ENCODE measurements at regions not wholly inside any gene's neighbourhood (a gene's known extent, or its start where the extent isn't known, plus 50 kb on each side); places are given as distances from the start of the nearest gene placed in this dataset.

DNA sequence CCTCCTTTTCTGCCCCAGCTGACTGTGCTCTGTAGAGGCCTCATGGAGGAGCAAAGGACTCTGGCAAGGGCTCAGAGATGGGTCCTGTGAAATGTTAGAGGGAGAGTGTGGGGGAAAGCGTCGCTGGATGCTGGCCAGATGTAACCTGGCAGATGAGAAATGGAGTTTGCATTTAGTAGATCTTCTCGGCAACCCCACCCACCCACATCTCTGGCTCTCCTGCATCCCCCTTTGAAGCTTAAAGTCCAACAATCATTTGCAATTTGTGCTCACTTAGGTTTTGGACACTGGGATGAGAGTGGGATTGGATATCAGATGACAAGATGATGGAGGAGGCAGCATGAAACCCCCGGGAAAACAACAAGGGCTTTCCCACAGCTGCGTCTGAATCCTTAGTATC is 523.6 kb upstream of the MCTP2 start:
- Histone ChIP-seq H3K27ac (no peak overlapping the region), H3K27me3 (no peaks in the 10 kb centered on the region), H3K9me3 (no peaks in the 10 kb centered on the region), H3K4me1 (ENCODE audit: control insufficient read depth in 1 of 2, insufficient read depth in 1 of 2, low read depth in 1 of 2, low read length in 1 of 2) (no peaks in the 10 kb centered on the region), H3K36me3 (no peaks in the 10 kb centered on the region), H3K4me3 (ENCODE audit: low read depth in 1 of 2, low read length in 1 of 2) (no peak overlapping the region)
- TF ChIP-seq, protein P1, sequence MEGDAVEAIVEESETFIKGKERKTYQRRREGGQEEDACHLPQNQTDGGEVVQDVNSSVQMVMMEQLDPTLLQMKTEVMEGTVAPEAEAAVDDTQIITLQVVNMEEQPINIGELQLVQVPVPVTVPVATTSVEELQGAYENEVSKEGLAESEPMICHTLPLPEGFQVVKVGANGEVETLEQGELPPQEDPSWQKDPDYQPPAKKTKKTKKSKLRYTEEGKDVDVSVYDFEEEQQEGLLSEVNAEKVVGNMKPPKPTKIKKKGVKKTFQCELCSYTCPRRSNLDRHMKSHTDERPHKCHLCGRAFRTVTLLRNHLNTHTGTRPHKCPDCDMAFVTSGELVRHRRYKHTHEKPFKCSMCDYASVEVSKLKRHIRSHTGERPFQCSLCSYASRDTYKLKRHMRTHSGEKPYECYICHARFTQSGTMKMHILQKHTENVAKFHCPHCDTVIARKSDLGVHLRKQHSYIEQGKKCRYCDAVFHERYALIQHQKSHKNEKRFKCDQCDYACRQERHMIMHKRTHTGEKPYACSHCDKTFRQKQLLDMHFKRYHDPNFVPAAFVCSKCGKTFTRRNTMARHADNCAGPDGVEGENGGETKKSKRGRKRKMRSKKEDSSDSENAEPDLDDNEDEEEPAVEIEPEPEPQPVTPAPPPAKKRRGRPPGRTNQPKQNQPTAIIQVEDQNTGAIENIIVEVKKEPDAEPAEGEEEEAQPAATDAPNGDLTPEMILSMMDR (IDR thresholded peaks at IDR 0.05): no peak

DNA sequence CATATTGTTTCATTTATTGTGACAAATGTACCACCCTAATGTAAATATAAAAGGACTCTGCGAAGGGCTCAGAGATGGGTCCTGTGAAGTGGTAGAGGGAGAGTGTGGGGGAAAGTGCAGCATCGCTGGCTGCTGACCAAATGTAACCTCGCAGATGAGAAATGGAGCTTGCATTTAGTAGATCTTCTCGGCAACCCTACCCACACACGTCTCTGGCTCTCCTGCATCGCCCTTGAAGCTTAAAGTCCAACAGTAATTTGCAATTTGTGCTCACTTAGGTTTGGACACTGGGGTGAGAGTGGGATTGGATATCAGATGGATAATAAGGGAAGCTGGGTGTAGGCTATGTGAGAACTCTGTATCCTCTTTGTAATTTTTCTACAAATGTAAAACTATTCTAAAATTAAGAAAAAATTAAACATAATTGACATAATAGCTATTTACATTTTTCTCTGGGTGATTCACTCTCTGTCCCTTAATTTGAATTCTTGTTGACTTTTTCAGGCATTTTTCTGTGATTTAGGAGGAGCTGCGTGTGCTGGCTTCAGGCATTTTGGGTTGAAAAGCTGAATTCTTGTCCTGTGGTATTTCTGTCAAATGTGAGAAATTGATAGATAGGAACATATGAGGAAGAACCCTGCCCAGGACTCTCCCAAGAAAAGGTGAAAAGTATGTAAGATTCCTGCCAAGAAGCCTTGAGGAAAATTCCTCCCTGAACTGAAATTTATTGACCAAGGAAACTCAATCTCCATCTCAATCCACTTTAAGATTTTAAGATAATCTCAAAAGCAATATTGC is 524.7 kb upstream of the MCTP2 start:
- TF ChIP-seq, protein P1 (IDR thresholded peaks at IDR 0.05): no peak
- Histone ChIP-seq H3K27ac (no peak overlapping the region), H3K27me3 (no peaks in the 10 kb centered on the region), H3K36me3 (no peaks in the 10 kb centered on the region), H3K9me3 (no peaks in the 10 kb centered on the region), H3K4me1 (ENCODE audit: control insufficient read depth in 1 of 2, insufficient read depth in 1 of 2, low read depth in 1 of 2, low read length in 1 of 2) (no peaks in the 10 kb centered on the region), H3K4me3 (ENCODE audit: low read depth in 1 of 2, low read length in 1 of 2) (no peak overlapping the region)

DNA sequence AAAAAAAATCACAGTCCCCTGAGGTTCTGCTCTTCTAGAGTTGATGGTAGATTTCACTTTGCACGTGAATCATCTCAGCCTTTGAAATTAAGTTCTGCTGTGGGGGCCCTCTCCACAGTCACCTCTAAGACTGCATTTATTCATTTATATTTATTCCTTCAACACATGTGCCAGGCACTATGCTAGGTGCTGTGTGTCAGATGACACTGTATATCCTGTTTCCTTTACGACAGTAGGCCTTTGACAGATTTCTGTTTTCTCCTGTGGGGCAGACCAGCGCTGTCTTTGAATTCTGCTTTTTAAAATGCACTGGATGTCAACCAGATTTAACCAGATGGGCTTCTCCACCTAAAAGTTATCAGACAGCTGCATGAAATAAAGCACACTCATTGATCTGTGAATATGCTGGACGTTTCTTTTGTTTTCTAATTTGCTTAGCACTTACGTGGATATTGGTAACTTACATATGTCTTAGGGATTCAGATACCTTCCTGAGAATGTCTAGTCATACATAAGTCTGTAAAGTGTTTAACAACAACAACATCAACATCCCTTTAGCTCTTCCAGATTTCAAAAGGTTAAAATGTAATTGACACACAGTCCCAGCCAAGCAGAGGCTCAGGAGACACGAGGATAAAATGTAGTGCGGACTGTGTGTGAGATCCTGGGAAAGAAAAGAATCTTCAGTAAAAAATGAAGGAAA is 525.5 kb upstream of the MCTP2 start:
- Histone ChIP-seq H3K4me1 (ENCODE audit: control insufficient read depth in 1 of 2, insufficient read depth in 1 of 2, low read depth in 1 of 2, low read length in 1 of 2) (no peaks in the 10 kb centered on the region), H3K4me3 (ENCODE audit: low read depth in 1 of 2, low read length in 1 of 2) (no peak overlapping the region), H3K27me3 (no peaks in the 10 kb centered on the region), H3K36me3 (no peaks in the 10 kb centered on the region), H3K9me3 (no peaks in the 10 kb centered on the region), H3K27ac (no peak overlapping the region)
- TF ChIP-seq, protein P1 (IDR thresholded peaks at IDR 0.05): no peak

DNA sequence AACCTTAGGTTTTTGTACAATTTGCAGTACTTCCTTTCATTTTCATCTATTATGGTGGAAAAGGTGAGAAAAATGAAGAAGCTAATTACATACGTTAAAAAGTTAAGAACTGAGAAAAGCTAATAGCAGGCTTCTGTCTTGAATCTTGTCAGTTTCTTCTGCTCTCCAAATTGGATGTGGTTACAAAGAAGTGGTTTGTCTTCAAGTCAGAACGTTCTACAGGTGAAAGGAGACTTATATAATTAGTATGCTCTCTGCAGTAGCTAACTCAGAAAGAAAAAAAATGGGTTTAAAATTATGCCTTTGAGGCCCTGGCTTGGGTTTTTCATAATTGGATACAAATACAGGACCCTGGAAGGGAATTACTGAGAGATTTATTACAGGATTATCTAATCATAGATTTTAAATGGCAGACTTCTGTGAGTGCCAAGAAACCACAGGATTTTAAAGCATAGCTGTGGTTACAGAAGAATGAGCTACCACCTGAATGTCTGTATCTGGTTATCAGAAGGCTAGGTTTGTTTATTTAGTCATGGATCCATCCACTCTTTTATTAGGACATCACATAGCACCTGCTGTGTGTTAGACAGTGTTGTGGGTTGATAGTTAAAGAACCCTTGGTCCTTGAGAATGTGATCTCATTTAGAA is 528.1 kb upstream of the MCTP2 start:
- H3K4me3 ChIP-seq (ENCODE audit: low read depth in 1 of 2, low read length in 1 of 2): no peak overlapping the region
- no peaks in the 10 kb centered on the region for H3K4me1 ChIP-seq (ENCODE audit: control insufficient read depth in 1 of 2, insufficient read depth in 1 of 2, low read depth in 1 of 2, low read length in 1 of 2)
- no peaks in the 10 kb centered on the region for H3K36me3 ChIP-seq
- no peaks in the 10 kb centered on the region for H3K9me3 ChIP-seq
- TF ChIP-seq, protein P1 (IDR thresholded peaks at IDR 0.05): no peak
- H3K27ac ChIP-seq: no peak overlapping the region
- no peaks in the 10 kb centered on the region for H3K27me3 ChIP-seq

DNA sequence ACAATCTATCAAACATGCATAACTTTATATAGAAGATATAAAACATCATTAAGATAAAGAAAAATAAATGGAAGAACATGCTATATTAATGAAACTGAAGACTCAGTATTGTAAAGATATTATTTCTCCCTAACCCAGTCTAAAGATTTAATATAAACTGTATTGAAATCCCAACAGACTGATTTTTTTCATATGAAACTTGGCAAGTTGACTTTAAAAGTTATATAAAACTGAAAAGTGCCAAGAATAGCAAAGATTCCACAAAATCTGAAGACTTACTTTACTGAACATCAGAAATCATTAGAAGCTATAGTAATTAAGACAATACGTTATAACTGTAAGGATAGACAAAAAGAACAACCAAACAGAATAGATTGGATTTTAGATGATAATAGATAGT is 531.3 kb upstream of the MCTP2 start:
- H3K4me3 ChIP-seq (ENCODE audit: low read depth in 1 of 2, low read length in 1 of 2): no peak overlapping the region
- no peak overlapping the region for H3K27ac ChIP-seq
- TF ChIP-seq, protein P1 (IDR thresholded peaks at IDR 0.05): no peak
- no peaks in the 10 kb centered on the region for H3K27me3 ChIP-seq
- no peaks in the 10 kb centered on the region for H3K4me1 ChIP-seq (ENCODE audit: control insufficient read depth in 1 of 2, insufficient read depth in 1 of 2, low read depth in 1 of 2, low read length in 1 of 2)
- no peaks in the 10 kb centered on the region for H3K9me3 ChIP-seq
- H3K36me3 ChIP-seq: no peaks in the 10 kb centered on the region

All from neutrophil (primary cell).